H1 (cell line): ENCODE measurements at regions not wholly inside any gene's neighbourhood (a gene's known extent, or its start where the extent isn't known, plus 50 kb on each side); places are given as distances from the start of the nearest gene placed in this dataset.

ENCODE experiments used
- CTCF ChIA-PET: fragments of 300-600 bp; sonication (Branson Sonifier 250); formaldehyde crosslinking; loops from one replicate; lab custom pipeline; 2021; ENCODE audit not compliant: partially characterized antibody; lab: Charles Lee
- POLR2A ChIA-PET: fragments of 300-600 bp; sonication (Branson Sonifier 250); formaldehyde crosslinking; loops from one replicate; lab custom pipeline; 2021; ENCODE audit warnings: inconsistent platforms; ENCODE audit not compliant: partially characterized antibody; lab: Charles Lee
- DNase-seq, 2 experiments: peaks; one replicate each; pipeline versions ENCODE4 v3.0.0 to v3.0.0-alpha.2; 2010 to 2022; ENCODE audit warnings: low spot score in 2 of 2, low read depth in 1 of 2, mixed read lengths in 1 of 2
- FAIRE-seq: peaks from 2 replicates; lab custom pipeline; 2011; peaks lifted over from hg19 to GRCh38; lab: Jason Lieb, UNC
- H2AFZ ChIP-seq: 2 replicates; pipeline ENCODE4 v1.8.1; 2012; ENCODE audit warnings: low read length, inconsistent platforms
- H2AK5ac ChIP-seq: 2 replicates; pipeline ENCODE4 v1.6.1; 2013; ENCODE audit warnings: low read depth, low read length
- H2BK120ac ChIP-seq: replicated peaks from 2 replicates; pipeline ENCODE3; 2013; ENCODE audit warnings: low read depth, low read length, inconsistent platforms
- H2BK12ac ChIP-seq: 2 replicates; pipeline ENCODE4 v1.6.1; 2013; ENCODE audit warnings: low read depth, low read length
- H2BK15ac ChIP-seq: 2 replicates; pipeline ENCODE4 v1.6.1; 2013; ENCODE audit warnings: low read length
- H2BK20ac ChIP-seq: 2 replicates; pipeline ENCODE4 v1.6.1; 2013; ENCODE audit warnings: low read length
- H2BK5ac ChIP-seq: 2 replicates; pipeline ENCODE4 v1.6.1; 2013; ENCODE audit warnings: low read depth, low read length
- H3K14ac ChIP-seq: 2 replicates; pipeline ENCODE4 v1.6.1; 2013; ENCODE audit warnings: inconsistent platforms; ENCODE audit not compliant: insufficient read length
- H3K18ac ChIP-seq: 2 replicates; pipeline ENCODE4 v1.6.1; 2013; ENCODE audit warnings: low read length; ENCODE audit errors: extremely low read depth
- H3K23ac ChIP-seq: 2 replicates; pipeline ENCODE4 v1.6.1; 2013; ENCODE audit warnings: inconsistent platforms; ENCODE audit not compliant: insufficient read length
- H3K23me2 ChIP-seq: 2 replicates; pipeline ENCODE4 v1.6.1; 2013; ENCODE audit warnings: low read depth, low read length
- H3K27ac ChIP-seq: 2 replicates; pipeline ENCODE4 v1.6.1; 2011; ENCODE audit warnings: low read depth, low read length, inconsistent platforms
- H3K27me3 ChIP-seq, 4 experiments: replicated peaks in 1 of 4; 1 replicate in 1 of 4; 2 replicates in 3 of 4; pipeline versions ENCODE4 v1.6.1 to v1.8.1; 2011 to 2013; ENCODE audit warnings: low read length in 3 of 4, mild to moderate bottlenecking in 3 of 4, inconsistent platforms in 2 of 4, mixed read lengths in 2 of 4, moderate library complexity in 1 of 4; ENCODE audit not compliant: control insufficient read depth in 3 of 4, insufficient read depth in 3 of 4; ENCODE audit errors: extremely low read depth in 1 of 4
- H3K36me3 ChIP-seq, 4 experiments: 2 replicates each; pipeline versions ENCODE4 v1.6.1 to v1.8.1; 2011 to 2013; ENCODE audit warnings: mild to moderate bottlenecking in 4 of 4, low read length in 3 of 4, moderate library complexity in 2 of 4, control low read depth in 1 of 4, inconsistent platforms in 1 of 4; ENCODE audit not compliant: insufficient read depth in 4 of 4, control insufficient read depth in 2 of 4
- H3K4ac ChIP-seq: replicated peaks from 2 replicates; pipeline ENCODE3; 2013; ENCODE audit warnings: low read length, low read depth, mixed read lengths, inconsistent platforms; ENCODE audit not compliant: insufficient read length
- H3K4me1 ChIP-seq, 4 experiments: replicated peaks in 1 of 4; 1 replicate in 1 of 4; 2 replicates in 3 of 4; pipeline versions ENCODE4 v1.6.1 to v1.8.1; 2011 to 2013; ENCODE audit warnings: low read length in 3 of 4, inconsistent platforms in 2 of 4, mixed read lengths in 1 of 4; ENCODE audit not compliant: insufficient read depth in 4 of 4, control insufficient read depth in 3 of 4
- H3K4me2 ChIP-seq, 2 experiments: 2 replicates each; pipeline versions ENCODE4 v1.6.1 to v1.8.1; 2011 to 2013; ENCODE audit warnings: low read depth in 2 of 2, low read length in 2 of 2, control low read depth in 1 of 2, inconsistent platforms in 1 of 2, mild to moderate bottlenecking in 1 of 2; ENCODE audit not compliant: insufficient read depth in 1 of 2
- H3K4me3 ChIP-seq, 4 experiments: fragments of 200-600, 300-600 bp in 1 of 4; sonication (generic), shearing (Covaris generic), sonication (Bioruptor Twin) in 1 of 4; 2 replicates each; pipeline versions ENCODE4 v1.5.1 to v1.8.1; 2011 to 2016; ENCODE audit warnings: low read length in 4 of 4, low read depth in 3 of 4, control low read depth in 2 of 4, inconsistent platforms in 2 of 4, mild to moderate bottlenecking in 2 of 4, mixed read lengths in 1 of 4, moderate library complexity in 1 of 4; ENCODE audit not compliant: insufficient read depth in 2 of 4; ENCODE audit errors: extremely low read depth in 1 of 4
- H3K56ac ChIP-seq: replicated peaks from 2 replicates; pipeline ENCODE3; 2013; ENCODE audit warnings: low read depth, mild to moderate bottlenecking, mixed read lengths, low read length, inconsistent platforms; ENCODE audit not compliant: insufficient read length
- H3K79me1 ChIP-seq: 2 replicates; pipeline ENCODE4 v1.6.1; 2013; ENCODE audit warnings: low read depth, low read length, control low read depth
- H3K79me2 ChIP-seq, 2 experiments: 2 replicates each; pipeline versions ENCODE4 v1.6.1 to v1.8.1; 2012 to 2013; ENCODE audit warnings: low read length in 2 of 2, mild to moderate bottlenecking in 2 of 2, inconsistent platforms in 1 of 2; ENCODE audit not compliant: insufficient read depth in 2 of 2, control insufficient read depth in 1 of 2
- H3K9ac ChIP-seq, 4 experiments: replicated peaks in 1 of 4; 1 replicate in 1 of 4; 2 replicates in 3 of 4; pipeline versions ENCODE4 v1.6.1 to v1.8.1; 2011 to 2013; ENCODE audit warnings: low read depth in 3 of 4, low read length in 3 of 4, control low read depth in 2 of 4, mild to moderate bottlenecking in 2 of 4, moderate library complexity in 2 of 4, inconsistent platforms in 1 of 4; ENCODE audit errors: extremely low read depth in 1 of 4
- H3K9me3 ChIP-seq, 2 experiments: 2 replicates each; pipeline versions ENCODE4 v1.6.1 to v1.8.1; 2012 to 2013; ENCODE audit warnings: mild to moderate bottlenecking in 2 of 2, moderate library complexity in 2 of 2, control low read depth in 1 of 2, inconsistent platforms in 1 of 2, low read depth in 1 of 2, low read length in 1 of 2, mixed read lengths in 1 of 2; ENCODE audit not compliant: insufficient read depth in 2 of 2
- H4K20me1 ChIP-seq, 2 experiments: replicated peaks in 1 of 2; 2 replicates each; pipeline versions ENCODE3 to v1.8.1; 2011 to 2013; ENCODE audit warnings: inconsistent platforms in 2 of 2, low read length in 2 of 2, mild to moderate bottlenecking in 1 of 2; ENCODE audit not compliant: insufficient read depth in 2 of 2, control insufficient read depth in 1 of 2
- H4K5ac ChIP-seq: 2 replicates; pipeline ENCODE4 v1.6.1; 2013; ENCODE audit warnings: low read length, low read depth, mixed read lengths, inconsistent platforms; ENCODE audit not compliant: insufficient read length
- H4K8ac ChIP-seq: 2 replicates; pipeline ENCODE4 v1.8.0; 2013; ENCODE audit warnings: mild to moderate bottlenecking, moderate library complexity, low read length, inconsistent platforms; ENCODE audit not compliant: insufficient read depth; ENCODE audit errors: extremely low read depth
- H4K91ac ChIP-seq: replicated peaks from 2 replicates; pipeline ENCODE3; 2013; ENCODE audit warnings: low read length, mixed read lengths, inconsistent platforms; ENCODE audit not compliant: insufficient read length
- ASH2L ChIP-seq: fragments of 200-600, 300-600 bp; sonication (generic); IDR thresholded peaks from one replicate; pipeline ENCODE4 v1.7.1; 2017; ENCODE audit warnings: low read length
- BACH1 ChIP-seq: IDR thresholded peaks from 2 replicates; pipeline ENCODE4 v1.6.1; 2012; ENCODE audit warnings: low read length, improper control_type of control experiment
- CBX5 ChIP-seq: fragments of 300-800, 300-1000 bp; sonication (generic); IDR thresholded peaks from 2 replicates; pipeline ENCODE4 v1.7.1; 2016; ENCODE audit warnings: antibody characterized with exemption, low read length, low read depth
- CBX8 ChIP-seq: fragments of 300-800, 300-1000 bp; sonication (generic); IDR thresholded peaks from 2 replicates; pipeline ENCODE4 v1.7.1; 2016; ENCODE audit warnings: low read depth, low read length, borderline replicate concordance
- CHD1 ChIP-seq: IDR thresholded peaks from 2 replicates; pipeline ENCODE4 v1.6.1; 2012; ENCODE audit warnings: low read depth, low read length, improper control_type of control experiment
- CHD2 ChIP-seq: IDR thresholded peaks from 2 replicates; pipeline ENCODE4 v1.6.1; 2012; ENCODE audit warnings: low read length, improper control_type of control experiment
- CTBP2 ChIP-seq: IDR thresholded peaks from 2 replicates; pipeline ENCODE4 v1.7.0; 2011; ENCODE audit warnings: borderline replicate concordance, mild to moderate bottlenecking, moderate library complexity, mixed read lengths, low read length; ENCODE audit not compliant: insufficient read depth, insufficient read length
- GABPA ChIP-seq: IDR thresholded peaks from 2 replicates; pipeline ENCODE4 v1.6.1; 2011; ENCODE audit warnings: mild to moderate bottlenecking, low read length, moderate library complexity, borderline replicate concordance; ENCODE audit not compliant: insufficient read depth
- HDAC6 ChIP-seq: IDR thresholded peaks from one replicate; pipeline ENCODE4 v1.7.1; 2012; ENCODE audit warnings: low read depth, mild to moderate bottlenecking, inconsistent platforms, low read length, moderate library complexity
- POLR2AphosphoS5 ChIP-seq: IDR thresholded peaks from 2 replicates; pipeline ENCODE4 v1.6.1; 2011; ENCODE audit warnings: low read depth, low read length
- RBBP5 ChIP-seq: IDR thresholded peaks from 2 replicates; pipeline ENCODE4 v1.7.1; 2012; ENCODE audit warnings: low read depth, mild to moderate bottlenecking, inconsistent platforms, low read length, moderate library complexity, borderline replicate concordance
- RXRA ChIP-seq: IDR thresholded peaks from 2 replicates; pipeline ENCODE4 v1.6.1; 2011; ENCODE audit warnings: low read depth, mild to moderate bottlenecking, low read length, moderate library complexity; ENCODE audit not compliant: insufficient read depth
- SIX5 ChIP-seq: IDR thresholded peaks from 2 replicates; pipeline ENCODE4 v1.6.1; 2011; ENCODE audit warnings: mild to moderate bottlenecking, low read depth, low read length
- WGBS, 2 experiments: shearing (Covaris generic) in 1 of 2; methylation state at CpG; one replicate each; pipeline versions ENCODE4 v1.1.6 to v1.1.7; 2013 to 2015; ENCODE audit warnings: low lambda C conversion rate in 2 of 2, mixed read lengths in 2 of 2, inconsistent platforms in 1 of 2, low coverage in 1 of 2, missing lambda C conversion rate in 1 of 2; ENCODE audit not compliant: insufficient replicate concordance in 2 of 2, insufficient coverage in 1 of 2, insufficient read length in 1 of 2; ENCODE audit errors: extremely low coverage in 1 of 2, missing lambda C conversion rate in 1 of 2; 5-methylcytosine and 5-hydroxymethylcytosine counted together

- no peaks in the 10 kb centered on the region for H3K79me2 ChIP-seq
- H4K5ac ChIP-seq: no peak overlapping the region
- H3K27ac ChIP-seq: no peak overlapping the region
- no peak for DNase-seq
- no peak overlapping the region for H2BK20ac ChIP-seq
- no peak overlapping the region for H3K23ac ChIP-seq
- H3K79me1 ChIP-seq: no peaks in the 10 kb centered on the region
- FAIRE-seq: no peak
- no peak overlapping the region for H2BK15ac ChIP-seq
- no peaks in the 10 kb centered on the region; the same call in 1 of the 2 replicates for H3K23me2 ChIP-seq
- no peak overlapping the region for H2AFZ ChIP-seq
- H3K56ac ChIP-seq: no peak overlapping the region
- POLR2A ChIA-PET: no interaction called here
- H3K4ac ChIP-seq: no peak overlapping the region
- no peak overlapping the region for H3K18ac ChIP-seq
- no peaks in the 10 kb centered on the region for H3K36me3 ChIP-seq
- 42% methylated on average over 1 of the region's 1 CpG; no CpG with 5 or more reads in 1 of the 2 experiments for WGBS, 2 experiments
- H4K8ac ChIP-seq: no peak overlapping the region
- H2BK5ac ChIP-seq: no peak overlapping the region
- no peak overlapping the region for H2BK12ac ChIP-seq
- H3K14ac ChIP-seq: no peak overlapping the region
- H3K27me3 ChIP-seq: no peaks in the 10 kb centered on the region
- no peak overlapping the region for H3K9ac ChIP-seq
- H3K4me3 ChIP-seq: no peak overlapping the region
- no peak overlapping the region for H2BK120ac ChIP-seq
- no peak overlapping the region for H4K91ac ChIP-seq
- H3K4me2 ChIP-seq: no peak overlapping the region
- H4K20me1 ChIP-seq: no peaks in the 10 kb centered on the region
- H3K9me3 ChIP-seq: no peaks in the 10 kb centered on the region
- H3K4me1 ChIP-seq: no peaks in the 10 kb centered on the region
- CTCF ChIA-PET: no interaction called here
- no peak overlapping the region for H2AK5ac ChIP-seq
- TF ChIP-seq CHD1 (no peak), CTBP2 (no peak), CBX5 (no peak), RXRA (no peak), HDAC6 (no peak), ASH2L (no peak), RBBP5 (no peak), BACH1 (no peak), CBX8 (no peak), GABPA (no peak), SIX5 (no peak), CHD2 (no peak), POLR2AphosphoS5 (no peak)
Observed at GRCh38 chr10:56805022-56805421, 444.0 kb upstream of the ZWINT start.
